H54 (cell line): ENCODE measurements at regions not wholly inside any gene's neighbourhood (a gene's known extent, or its start where the extent isn't known, plus 50 kb on each side); places are given as distances from the start of the nearest gene placed in this dataset.
"Not testable (repeated sequence)": the region's sequence is repeated elsewhere in the genome, so short reads cannot be mapped to it uniquely, and the experiment has no call there.

Source experiments
- DNase-seq: peaks from one replicate; pipeline ENCODE4 v3.0.0; 2011; ENCODE audit warnings: low spot score, mixed read lengths; ENCODE audit not compliant: insufficient read length
- FAIRE-seq: peaks from 3 replicates; lab custom pipeline; 2011; peaks lifted over from hg19 to GRCh38; lab: Jason Lieb, UNC
- POLR2A ChIP-seq: IDR thresholded peaks from 2 replicates; pipeline ENCODE4 v1.6.1; 2011; ENCODE audit warnings: low read depth, mild to moderate bottlenecking, low read length

GRCh38 chr17:62322313-62322712 is 58.0 kb upstream of the EFCAB3 start:
- no peak for TF ChIP-seq POLR2A
- DNase-seq (no peak), FAIRE-seq (no peak)

- no peak for TF ChIP-seq POLR2A
- no peak for DNase-seq
- FAIRE-seq: no peak
Observed at GRCh38 chr17:62321451-62321850, 58.9 kb upstream of the EFCAB3 start.

GRCh38 chr17:62319846-62320245 is 60.5 kb upstream of the EFCAB3 start:
- DNase-seq (no peak), FAIRE-seq (no peak)
- no peak for TF ChIP-seq POLR2A

GRCh38 chr17:62309396-62309795 is 71.0 kb upstream of the EFCAB3 start:
- DNase-seq: no peak
- no peak for FAIRE-seq
- TF ChIP-seq POLR2A: no peak

DNA sequence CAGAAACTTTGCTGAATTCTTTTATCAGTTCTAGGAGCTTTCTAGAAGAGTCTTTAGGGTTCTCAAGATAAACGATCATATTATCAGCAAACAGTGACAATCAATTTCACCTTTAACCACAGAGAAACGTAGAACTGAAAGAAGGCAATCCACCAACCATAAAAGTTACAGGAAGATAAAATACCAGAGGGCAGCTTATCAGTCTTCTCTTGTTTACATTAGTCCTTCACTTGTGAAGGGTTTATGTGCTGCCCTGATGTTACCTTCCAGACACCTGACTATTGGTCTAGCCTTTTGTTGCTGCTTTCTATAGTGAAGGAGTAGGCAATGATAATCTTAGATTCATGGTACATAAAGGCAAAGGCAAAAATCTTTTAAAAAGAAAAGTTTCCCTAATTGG is 73.2 kb upstream of the EFCAB3 start:
- DNase-seq (no peak), FAIRE-seq (peak; percentile 36)
- no peak for TF ChIP-seq POLR2A

DNA sequence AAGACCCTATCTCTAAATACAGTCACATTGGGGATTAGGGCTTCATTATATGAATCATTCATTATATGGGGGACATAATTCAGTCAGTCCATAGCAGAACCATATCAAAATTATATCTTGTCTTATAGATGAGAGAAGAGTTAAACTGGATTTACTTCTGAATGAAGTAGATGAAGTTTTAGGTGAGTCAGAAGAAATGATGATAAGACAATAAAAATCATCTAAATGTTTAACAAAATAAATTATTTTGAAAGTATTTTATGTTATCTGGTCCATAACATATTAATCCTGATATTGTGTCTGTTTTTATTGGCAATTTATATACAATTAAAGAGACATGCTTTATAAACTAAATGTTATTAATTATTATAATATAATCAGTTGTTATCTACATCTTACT is 76.9 kb upstream of the EFCAB3 start:
- DNase-seq (no peak), FAIRE-seq (no peak)
- no peak for TF ChIP-seq POLR2A

DNA sequence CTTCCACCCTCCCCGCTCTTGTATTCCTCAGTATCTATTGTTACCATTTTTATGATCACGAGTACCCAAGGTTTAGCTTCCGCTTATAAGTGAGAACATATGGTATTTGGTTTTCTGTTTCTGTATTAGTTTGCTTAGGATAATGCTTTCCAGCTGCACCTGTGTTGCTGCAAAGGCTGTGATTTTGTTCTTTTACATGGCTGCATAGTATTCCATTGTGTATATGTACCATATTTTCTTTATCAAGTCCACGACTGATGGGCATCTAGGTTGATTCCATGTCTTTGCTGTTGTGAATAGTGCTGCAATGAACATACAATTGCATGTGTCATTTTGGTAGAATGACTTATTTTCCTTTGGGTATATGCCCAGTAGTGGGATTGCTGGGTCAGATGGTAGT is 79.7 kb upstream of the EFCAB3 start:
- FAIRE-seq: no peak

GRCh38 chr17:62275290-62275689 is 105.1 kb upstream of the EFCAB3 start:
- DNase-seq, FAIRE-seq: not testable (repeated sequence)

More for the DNA sequence above, 79.7 kb upstream of the EFCAB3 start:
- no peak for TF ChIP-seq POLR2A
- DNase-seq: no peak

- not testable (repeated sequence) for DNase-seq, FAIRE-seq
Observed at GRCh38 chr17:62268361-62268760, 112.0 kb upstream of the EFCAB3 start.

DNA sequence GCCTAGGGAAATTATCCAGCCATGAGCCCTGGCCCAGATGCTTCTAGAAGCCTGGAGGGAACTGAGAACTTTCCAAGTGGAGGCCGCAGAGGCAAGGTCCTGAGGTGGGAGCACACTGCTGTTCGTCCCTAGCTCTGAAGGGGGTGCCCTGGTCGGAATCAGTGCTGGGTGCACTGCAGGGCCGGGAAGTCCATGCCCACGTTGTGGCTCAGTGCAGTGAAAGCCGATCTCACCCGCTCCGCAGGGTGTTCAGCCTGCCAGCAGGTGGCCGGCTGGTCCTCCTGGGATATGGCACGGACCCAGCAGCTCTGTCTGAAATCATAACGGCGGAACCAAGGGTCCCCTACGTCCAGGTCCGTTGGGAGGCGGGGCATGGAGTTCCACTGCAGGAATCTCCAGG is 115.4 kb upstream of the EFCAB3 start:
- FAIRE-seq: not testable (repeated sequence)

GRCh38 chr17:62255791-62256190 is 124.6 kb upstream of the EFCAB3 start:
- not testable (repeated sequence) for FAIRE-seq

More for the DNA sequence above, 115.4 kb upstream of the EFCAB3 start:
- not testable (repeated sequence) for DNase-seq

GRCh38 chr17:62242076-62242475 is 138.3 kb upstream of the EFCAB3 start:
- FAIRE-seq: peak; percentile 71
- DNase-seq: not testable (repeated sequence)

More at GRCh38 chr17:62255791-62256190, 124.6 kb upstream of the EFCAB3 start:
- not testable (repeated sequence) for DNase-seq

DNA sequence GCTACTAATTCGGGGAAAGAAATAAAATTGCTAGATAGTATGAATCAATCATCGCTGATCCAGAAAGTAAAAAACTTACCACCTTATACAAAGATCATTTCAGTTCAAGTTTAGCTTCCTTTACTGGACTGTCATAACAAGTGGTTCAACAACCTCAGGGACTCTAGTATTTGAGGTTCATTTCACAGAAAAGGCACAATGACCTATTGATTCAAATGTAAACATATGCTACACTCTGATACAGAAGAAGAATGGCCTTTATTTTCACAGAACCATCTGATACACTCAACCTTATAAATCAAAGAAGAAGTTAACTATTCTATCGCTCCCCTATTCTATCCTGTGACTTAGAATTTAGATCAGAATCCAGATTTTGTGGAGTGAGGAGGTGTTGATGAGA is 140.8 kb upstream of the EFCAB3 start:
- not testable (repeated sequence) for FAIRE-seq, DNase-seq

- FAIRE-seq: peak; percentile 65
- DNase-seq: not testable (repeated sequence)
Observed at GRCh38 chr17:62238551-62239338, 141.6 kb upstream of the EFCAB3 start.

- FAIRE-seq, DNase-seq: not testable (repeated sequence)
Observed at GRCh38 chr17:62233822-62234481, 146.4 kb upstream of the EFCAB3 start.

- not testable (repeated sequence) for FAIRE-seq, DNase-seq
Observed at GRCh38 chr17:62231293-62231692, 149.1 kb upstream of the EFCAB3 start.

- DNase-seq: not testable (repeated sequence)
- FAIRE-seq: peak; percentile 23
Observed at GRCh38 chr17:62226610-62227240, 153.6 kb upstream of the EFCAB3 start.

DNA sequence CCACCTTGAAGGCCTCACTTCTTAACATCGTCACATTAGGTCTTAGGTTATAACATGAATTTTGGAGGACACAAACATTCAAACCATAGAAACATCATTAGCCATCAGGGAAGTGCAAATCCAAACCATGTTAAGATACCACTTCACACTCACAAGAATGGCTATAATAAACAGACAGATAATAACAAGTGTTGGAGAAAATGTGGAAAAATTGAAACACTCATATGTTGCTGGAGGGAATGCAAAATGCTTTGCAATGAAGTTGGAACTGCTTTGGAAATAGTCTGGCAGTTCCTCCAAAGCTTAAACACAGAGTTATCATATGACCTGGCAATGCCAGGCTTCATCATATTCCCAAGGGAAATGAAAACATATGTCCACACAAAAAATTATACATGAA is 156.8 kb upstream of the EFCAB3 start:
- FAIRE-seq, DNase-seq: not testable (repeated sequence)
